ENCODE measurements at regions not wholly inside any gene's neighbourhood (a gene's known extent, or its start where the extent isn't known, plus 50 kb on each side); places are given as distances from the start of the nearest gene placed in this dataset.
"Not testable (repeated sequence)": the region's sequence is repeated elsewhere in the genome, so short reads cannot be mapped to it uniquely, and the experiment has no call there.

DNA sequence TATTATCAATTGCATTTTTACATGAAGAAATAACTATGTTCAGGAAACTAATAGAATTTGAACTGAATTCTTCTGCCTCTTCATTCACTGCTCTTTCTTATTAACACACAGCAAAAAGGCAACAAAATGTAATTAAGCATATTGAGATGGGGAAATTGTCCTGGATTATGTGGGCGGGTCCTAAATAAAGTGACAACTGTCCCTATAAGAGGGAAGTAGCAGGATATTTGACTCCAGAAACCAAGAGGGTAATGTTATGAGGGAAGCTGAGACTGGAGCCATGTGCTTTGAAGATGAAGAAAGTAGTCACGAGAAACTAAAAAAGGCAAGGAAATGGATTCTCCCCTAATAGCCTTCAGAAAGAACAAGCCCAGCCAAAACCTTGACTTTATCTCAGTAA lies 311.2 kb upstream of the PIK3R1 start:
- no peak for ATAC-seq (replicated peaks)
- Mint-ChIP-seq H3K27me3 (peaks cover 6% of the 10 kb centered on the region), H3K4me1 (no peaks in the 10 kb centered on the region), H3K4me3 (no peak overlapping the region), H3K27ac (no peak overlapping the region), H3K36me3 (ENCODE audit: low read depth) (no peaks in the 10 kb centered on the region), H3K9me3 (no peaks in the 10 kb centered on the region)

GRCh38 chr5:67903656-67904055 lies 311.9 kb upstream of the PIK3R1 start:
- no peak for ATAC-seq (replicated peaks)
- Mint-ChIP-seq H3K27me3 (peaks cover 6% of the 10 kb centered on the region), H3K4me3 (no peak overlapping the region), H3K27ac (no peak overlapping the region), H3K4me1 (no peaks in the 10 kb centered on the region), H3K36me3 (ENCODE audit: low read depth) (no peaks in the 10 kb centered on the region), H3K9me3 (no peaks in the 10 kb centered on the region)

- Mint-ChIP-seq H3K9me3 (no peaks in the 10 kb centered on the region), H3K27me3 (peaks cover 6% of the 10 kb centered on the region), H3K4me3 (no peak overlapping the region), H3K27ac (no peak overlapping the region), H3K4me1 (no peaks in the 10 kb centered on the region), H3K36me3 (ENCODE audit: low read depth) (no peaks in the 10 kb centered on the region)
- ATAC-seq (replicated peaks) = no peak
Measured at GRCh38 chr5:67903121-67903520, 312.4 kb upstream of the PIK3R1 start.

- Mint-ChIP-seq H3K27ac (no peak overlapping the region), H3K9me3 (no peaks in the 10 kb centered on the region), H3K27me3 (peaks cover 6% of the 10 kb centered on the region), H3K4me3 (no peak overlapping the region), H3K36me3 (ENCODE audit: low read depth) (no peaks in the 10 kb centered on the region), H3K4me1 (no peaks in the 10 kb centered on the region)
- ATAC-seq (replicated peaks) = no peak
Measured at GRCh38 chr5:67902497-67902830, 313.1 kb upstream of the PIK3R1 start.

- ATAC-seq (replicated peaks) = no peak
- Mint-ChIP-seq H3K27ac (no peak overlapping the region), H3K27me3 (peaks cover 6% of the 10 kb centered on the region), H3K36me3 (ENCODE audit: low read depth) (no peaks in the 10 kb centered on the region), H3K4me1 (no peaks in the 10 kb centered on the region), H3K9me3 (no peaks in the 10 kb centered on the region), H3K4me3 (no peak overlapping the region)
Measured at GRCh38 chr5:67901814-67902496, 313.6 kb upstream of the PIK3R1 start.

DNA sequence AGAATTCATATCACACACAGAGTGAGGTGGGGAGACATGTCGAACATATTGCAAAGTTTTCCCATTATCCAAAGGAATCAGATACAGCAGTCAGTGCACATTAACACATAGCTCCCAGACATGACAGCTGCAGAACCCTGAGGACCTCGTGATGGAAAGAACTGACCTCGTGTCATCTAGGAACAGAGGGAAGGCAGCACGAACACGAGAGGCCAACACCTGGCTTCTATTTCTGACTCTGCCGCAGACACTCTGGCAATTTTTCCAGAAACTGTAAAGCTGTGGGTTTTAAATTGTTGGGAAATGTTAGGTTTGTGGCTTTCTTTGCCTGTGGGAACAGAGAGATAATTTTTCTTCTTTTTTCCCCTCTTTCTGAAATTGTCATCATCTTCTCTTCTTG lies 315.0 kb upstream of the PIK3R1 start:
- Mint-ChIP-seq H3K9me3 (peaks cover 4% of the 10 kb centered on the region), H3K4me3 (no peak overlapping the region), H3K4me1 (no peaks in the 10 kb centered on the region), H3K27ac (no peak overlapping the region), H3K36me3 (ENCODE audit: low read depth) (no peaks in the 10 kb centered on the region), H3K27me3 (peaks cover 6% of the 10 kb centered on the region)
- no peak for ATAC-seq (replicated peaks)

DNA sequence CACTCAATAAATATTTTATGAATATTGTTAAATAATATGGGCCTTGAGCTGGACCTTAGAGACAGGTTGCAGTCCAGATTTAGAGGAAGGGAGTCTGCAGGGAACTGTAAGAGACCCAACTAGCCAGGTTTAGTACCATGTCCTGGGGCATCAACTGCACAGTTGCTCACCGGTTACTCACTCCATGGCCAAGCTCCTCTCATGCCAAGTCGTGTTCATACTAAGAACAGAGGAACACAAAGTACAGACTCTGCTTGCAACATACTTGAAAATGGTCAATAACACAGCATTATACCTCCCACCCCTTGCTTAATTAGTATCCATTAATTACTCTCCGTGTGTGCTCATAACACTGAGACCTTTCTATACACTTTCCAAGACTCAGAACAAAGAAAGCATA lies 317.6 kb upstream of the PIK3R1 start:
- Mint-ChIP-seq H3K9me3 (peaks cover 4% of the 10 kb centered on the region), H3K36me3 (ENCODE audit: low read depth) (no peaks in the 10 kb centered on the region), H3K27ac (no peak overlapping the region), H3K27me3 (peaks cover 6% of the 10 kb centered on the region), H3K4me1 (no peaks in the 10 kb centered on the region), H3K4me3 (no peak overlapping the region)
- no peak for ATAC-seq (replicated peaks)

- no peaks in the 10 kb centered on the region for H3K36me3 Mint-ChIP-seq (ENCODE audit: low read depth)
- no peak overlapping the region for H3K4me3 Mint-ChIP-seq
- peaks cover under 1% of the 10 kb centered on the region for H3K27me3 Mint-ChIP-seq
- H3K9me3 Mint-ChIP-seq = peaks cover 4% of the 10 kb centered on the region
- no peaks in the 10 kb centered on the region for H3K4me1 Mint-ChIP-seq
- no peak overlapping the region for H3K27ac Mint-ChIP-seq
- ATAC-seq (replicated peaks) = no peak
Measured at GRCh38 chr5:67897431-67897830, 318.1 kb upstream of the PIK3R1 start.

DNA sequence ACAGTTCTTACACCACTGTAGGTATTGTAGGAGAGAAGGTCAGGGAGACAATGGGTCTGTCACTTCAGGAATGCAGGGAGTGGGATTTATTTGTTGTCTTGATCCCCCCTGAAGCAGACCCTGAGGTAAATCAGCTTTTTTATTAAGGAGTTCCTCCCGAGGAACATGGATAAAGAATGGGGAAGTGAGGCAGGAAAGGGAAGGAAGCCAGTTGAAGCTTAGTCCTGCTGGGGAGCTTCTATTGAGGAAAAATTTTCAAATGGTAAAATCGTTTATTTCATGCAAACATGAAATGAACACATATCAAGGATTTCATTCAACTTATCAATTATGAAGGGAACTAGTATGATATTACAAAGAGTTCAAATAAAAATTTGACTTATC lies 318.6 kb upstream of the PIK3R1 start:
- no peaks in the 10 kb centered on the region for H3K4me1 Mint-ChIP-seq
- H3K9me3 Mint-ChIP-seq = peaks cover 4% of the 10 kb centered on the region
- no peaks in the 10 kb centered on the region for H3K27me3 Mint-ChIP-seq
- H3K36me3 Mint-ChIP-seq (ENCODE audit: low read depth) = no peaks in the 10 kb centered on the region
- no peak overlapping the region for H3K4me3 Mint-ChIP-seq
- no peak overlapping the region for H3K27ac Mint-ChIP-seq
- ATAC-seq (replicated peaks) = no peak

DNA sequence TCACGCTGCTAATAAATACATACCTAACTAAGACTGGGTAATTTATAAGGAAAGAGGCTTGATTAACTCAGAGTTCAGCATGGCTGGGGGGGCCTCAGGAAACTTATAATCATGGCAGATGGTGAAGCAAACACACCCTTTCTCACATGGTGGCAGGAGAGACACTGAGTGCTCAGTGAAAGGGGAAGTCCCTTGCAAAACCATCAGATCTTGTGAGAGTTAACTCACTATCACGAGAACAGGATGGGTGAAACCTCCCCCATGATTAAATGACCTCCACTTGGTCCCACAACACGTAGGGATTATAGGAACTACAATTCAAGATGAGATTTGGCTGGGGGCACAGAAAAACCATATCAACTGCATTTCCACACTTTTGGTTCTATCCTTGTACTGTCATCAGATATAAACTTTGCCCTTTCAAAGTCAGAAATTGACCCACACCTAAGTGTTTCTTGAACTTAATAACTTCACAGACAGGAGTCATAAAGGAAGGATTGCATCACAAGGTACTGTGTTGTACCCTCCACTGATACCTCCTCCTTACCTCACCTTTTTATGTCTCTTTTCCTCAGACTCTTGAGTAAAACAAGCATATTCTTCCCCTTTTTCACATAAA lies 319.1 kb upstream of the PIK3R1 start:
- Mint-ChIP-seq H3K9me3 (peaks cover 4% of the 10 kb centered on the region), H3K4me1 (no peaks in the 10 kb centered on the region), H3K27ac (no peak overlapping the region), H3K36me3 (ENCODE audit: low read depth) (no peaks in the 10 kb centered on the region), H3K27me3 (no peaks in the 10 kb centered on the region), H3K4me3 (no peak overlapping the region)
- peak; percentile 23 for ATAC-seq (replicated peaks)

- H3K9me3 Mint-ChIP-seq; ATAC-seq (replicated peaks); H3K4me1 Mint-ChIP-seq; H3K36me3 Mint-ChIP-seq (ENCODE audit: low read depth); H3K27ac Mint-ChIP-seq; H3K27me3 Mint-ChIP-seq; H3K4me3 Mint-ChIP-seq: not testable (repeated sequence)
Measured at GRCh38 chr5:67889870-67890269, 325.7 kb upstream of the PIK3R1 start.

DNA sequence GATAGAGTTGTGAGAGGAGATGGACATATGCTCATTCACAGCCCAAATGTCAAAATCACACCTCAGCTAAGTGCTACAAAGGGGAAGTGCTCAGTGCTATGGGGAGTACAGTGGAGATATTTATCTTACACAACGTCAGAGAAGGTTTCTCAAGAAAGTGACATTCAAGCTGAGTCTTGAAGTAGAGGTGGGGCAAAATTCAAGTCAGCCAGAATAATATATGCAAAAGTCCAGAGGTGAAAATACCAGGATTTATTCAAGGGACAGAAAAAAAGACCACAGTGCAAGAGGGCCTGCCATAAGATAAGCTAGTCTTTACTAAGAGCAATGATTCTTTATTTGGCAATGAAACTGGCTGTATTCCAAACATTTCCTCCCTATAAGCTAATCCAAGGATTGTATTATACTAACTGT lies 327.8 kb upstream of the PIK3R1 start:
- H3K9me3 Mint-ChIP-seq = no peaks in the 10 kb centered on the region
- H3K36me3 Mint-ChIP-seq (ENCODE audit: low read depth) = no peaks in the 10 kb centered on the region
- H3K4me3 Mint-ChIP-seq = no peak overlapping the region
- no peaks in the 10 kb centered on the region for H3K4me1 Mint-ChIP-seq
- H3K27me3 Mint-ChIP-seq = peaks cover 10% of the 10 kb centered on the region
- no peak overlapping the region for H3K27ac Mint-ChIP-seq
- no peak for ATAC-seq (replicated peaks)

DNA sequence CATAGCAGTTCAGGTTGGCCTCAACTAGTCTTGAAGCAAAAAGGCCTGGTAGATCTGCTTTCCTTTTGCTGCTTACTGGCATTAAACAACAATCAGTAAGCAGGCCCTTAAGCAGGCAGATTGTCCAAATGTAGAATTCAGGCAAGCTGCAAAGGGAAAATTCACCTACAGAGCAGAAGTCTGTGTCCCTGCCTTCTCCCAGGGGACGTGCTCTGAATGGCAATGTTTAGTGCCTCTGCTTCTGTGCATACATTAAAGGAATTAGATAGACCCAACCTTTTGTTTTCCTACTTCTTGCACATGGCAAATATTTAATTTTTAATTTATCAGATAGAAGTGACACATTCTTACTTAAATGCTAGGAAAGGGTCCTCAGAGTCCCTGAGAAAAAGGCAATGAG lies 328.8 kb upstream of the PIK3R1 start:
- no peak for ATAC-seq (replicated peaks)
- Mint-ChIP-seq H3K4me3 (no peak overlapping the region), H3K9me3 (peaks cover 2% of the 10 kb centered on the region), H3K4me1 (no peaks in the 10 kb centered on the region), H3K27me3 (peaks cover 12% of the 10 kb centered on the region), H3K36me3 (ENCODE audit: low read depth) (no peaks in the 10 kb centered on the region), H3K27ac (no peak overlapping the region)

- Mint-ChIP-seq H3K36me3 (ENCODE audit: low read depth) (no peaks in the 10 kb centered on the region), H3K27me3 (peaks cover 27% of the 10 kb centered on the region), H3K9me3 (peaks cover 4% of the 10 kb centered on the region), H3K27ac (no peak overlapping the region), H3K4me3 (no peak overlapping the region), H3K4me1 (no peaks in the 10 kb centered on the region)
- ATAC-seq (replicated peaks) = no peak
Measured at GRCh38 chr5:67880876-67881275, 334.7 kb upstream of the PIK3R1 start.

GRCh38 chr5:67880511-67880805 lies 335.1 kb upstream of the PIK3R1 start:
- no peak for ATAC-seq (replicated peaks)
- Mint-ChIP-seq H3K9me3 (peaks cover 4% of the 10 kb centered on the region), H3K36me3 (ENCODE audit: low read depth) (no peaks in the 10 kb centered on the region), H3K27me3 (peaks cover 27% of the 10 kb centered on the region), H3K4me1 (no peaks in the 10 kb centered on the region), H3K4me3 (no peak overlapping the region), H3K27ac (no peak overlapping the region)

Measured in activated T-helper 17 cell treated with anti-CD3 and anti-CD28 coated beads, Interleukin-2, amount 50 U/mL, for 72 hours (primary cell).